ENCODE measurements at regions not wholly inside any gene's neighbourhood (a gene's known extent, or its start where the extent isn't known, plus 50 kb on each side); places are given as distances from the start of the nearest gene placed in this dataset.
A peak's percentile ranks its signal among the peaks of the same experiment; 100 is the strongest.

DNA sequence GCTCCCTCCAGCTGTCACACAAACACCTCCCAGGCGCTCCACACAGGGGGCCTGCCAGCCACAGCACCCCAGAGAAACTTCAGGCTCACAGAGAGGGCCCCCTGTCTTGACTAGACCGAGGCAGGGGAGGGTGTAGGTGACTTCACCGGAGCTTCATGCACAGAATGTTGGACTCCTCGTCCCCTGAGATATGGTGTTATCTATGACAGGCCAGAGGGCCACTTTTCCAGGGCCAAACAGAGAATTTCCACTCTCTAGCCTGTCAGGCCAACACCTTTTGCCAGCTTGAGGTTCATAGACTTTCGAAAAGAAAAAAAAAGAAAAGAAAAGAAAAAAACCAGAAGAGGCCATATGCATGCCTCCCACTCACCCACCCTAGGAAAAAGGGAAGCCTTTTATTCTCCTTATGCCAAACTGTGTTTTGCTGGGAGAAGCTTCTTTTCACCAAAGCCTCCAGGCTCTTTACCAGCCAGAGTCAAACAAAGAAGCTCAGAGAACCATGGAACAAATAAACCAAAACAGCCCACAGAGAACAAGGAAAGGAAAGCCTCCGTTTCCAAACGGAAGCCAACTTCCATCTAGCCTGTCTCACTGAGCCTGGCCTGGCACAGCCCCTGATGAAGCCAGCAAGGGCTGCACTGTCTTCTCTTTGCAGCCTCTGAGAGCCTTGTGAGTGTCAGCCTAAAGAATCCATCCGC is 313.2 kb upstream of the JARID2 start:
- CTCF ChIA-PET (ENCODE audit: partially characterized antibody), result no interaction called here
- POLR2A ChIA-PET (ENCODE audit: partially characterized antibody), result no interaction called here
- no peak overlapping the region for H3K27ac ChIP-seq (ENCODE audit: low read depth, low read length)
- H3K27ac Mint-ChIP-seq, result no peak overlapping the region
- intact Hi-C loops (cut with micrococcal nuclease), result no loop called here
- H3K4me3 ChIP-seq (ENCODE audit: low read length in 2 of 2), result no peak overlapping the region
- DNase-seq, result no peak
- H3K4me1 ChIP-seq (ENCODE audit: insufficient read depth, low read length), result no peaks in the 10 kb centered on the region
- no peaks in the 10 kb centered on the region for H3K36me3 ChIP-seq (ENCODE audit: insufficient read depth, low read length)
- H3K4me3 Mint-ChIP-seq, result no peak overlapping the region
- H3K27me3 ChIP-seq (ENCODE audit: insufficient read depth, low read length), result no peaks in the 10 kb centered on the region
- peaks cover 0 to 6% (median 2%) of the 10 kb centered on the region in 4 donors for H3K4me1 Mint-ChIP-seq
- no peaks in the 10 kb centered on the region for H3K9me3 ChIP-seq (ENCODE audit: control insufficient read depth in 1 of 2, low read length in 2 of 2)
- no peaks in the 10 kb centered on the region for H3K36me3 Mint-ChIP-seq
- H3K9me3 Mint-ChIP-seq, result no peaks in the 10 kb centered on the region
- H3K27me3 Mint-ChIP-seq, result no peaks in the 10 kb centered on the region

DNA sequence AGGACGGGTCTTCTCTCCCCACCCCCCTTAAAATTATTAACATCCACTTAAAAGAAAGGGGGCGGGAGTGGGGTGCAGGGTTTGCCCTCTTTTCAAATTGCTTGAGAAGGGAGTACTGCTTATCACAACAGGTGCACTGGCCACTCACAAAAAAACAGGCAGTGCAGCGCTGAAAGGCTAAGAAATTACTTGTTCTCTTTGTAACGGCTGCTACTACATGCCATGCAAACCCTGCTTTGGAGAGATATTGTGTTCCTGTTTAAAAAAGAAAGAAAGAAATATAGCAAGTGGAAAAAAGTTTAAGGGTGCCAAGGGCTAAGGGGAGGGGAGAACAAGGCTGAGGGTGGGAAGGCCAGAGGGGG is 312.7 kb upstream of the JARID2 start:
- H3K4me3 ChIP-seq (ENCODE audit: low read length in 2 of 2), result no peak overlapping the region
- no peaks in the 10 kb centered on the region for H3K9me3 ChIP-seq (ENCODE audit: control insufficient read depth in 1 of 2, low read length in 2 of 2)
- POLR2A ChIA-PET (ENCODE audit: partially characterized antibody), result no interaction called here
- CTCF ChIA-PET (ENCODE audit: partially characterized antibody), result no interaction called here
- no peaks in the 10 kb centered on the region for H3K9me3 Mint-ChIP-seq
- H3K36me3 Mint-ChIP-seq, result no peaks in the 10 kb centered on the region
- H3K4me1 Mint-ChIP-seq, result peaks cover 0 to 6% (median 2%) of the 10 kb centered on the region in 4 donors
- no peak overlapping the region for H3K27ac ChIP-seq (ENCODE audit: low read depth, low read length)
- H3K4me1 ChIP-seq (ENCODE audit: insufficient read depth, low read length), result no peaks in the 10 kb centered on the region
- H3K36me3 ChIP-seq (ENCODE audit: insufficient read depth, low read length), result no peaks in the 10 kb centered on the region
- DNase-seq, result no peak
- intact Hi-C loops (cut with micrococcal nuclease), result no loop called here
- H3K27ac Mint-ChIP-seq, result peak overlapping the region in 1 of 7 donors; percentile 9
- H3K27me3 Mint-ChIP-seq, result no peaks in the 10 kb centered on the region
- no peaks in the 10 kb centered on the region for H3K27me3 ChIP-seq (ENCODE audit: insufficient read depth, low read length)
- no peak overlapping the region for H3K4me3 Mint-ChIP-seq

DNA sequence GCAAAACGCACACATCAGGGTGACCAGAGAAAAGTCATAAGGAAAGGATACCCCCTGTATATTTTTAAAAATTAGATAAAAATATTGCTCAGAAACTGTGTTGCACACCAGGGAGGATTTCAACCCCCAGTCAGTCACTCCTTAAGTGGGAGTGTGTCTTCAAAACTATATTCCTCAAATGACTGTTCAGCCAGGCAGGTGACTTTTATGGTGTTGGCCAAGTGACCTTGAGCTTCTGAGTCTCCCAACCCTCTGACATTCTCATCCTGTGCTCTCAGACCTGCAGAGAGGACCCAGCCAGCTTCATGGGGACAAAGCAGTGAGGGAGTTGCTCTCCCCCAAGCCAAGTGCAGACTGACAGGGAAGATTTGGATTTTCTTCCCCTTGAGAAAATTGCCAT is 311.9 kb upstream of the JARID2 start:
- H3K36me3 ChIP-seq (ENCODE audit: insufficient read depth, low read length), result no peaks in the 10 kb centered on the region
- Mint-ChIP-seq H3K36me3 (no peaks in the 10 kb centered on the region), H3K4me3 (no peak overlapping the region), H3K9me3 (no peaks in the 10 kb centered on the region), H3K4me1 (peaks cover 0 to 6% (median 2%) of the 10 kb centered on the region in 4 donors), H3K27me3 (no peaks in the 10 kb centered on the region), H3K27ac (no peak overlapping the region)
- H3K9me3 ChIP-seq (ENCODE audit: control insufficient read depth in 1 of 2, low read length in 2 of 2), result no peaks in the 10 kb centered on the region
- ChIA-PET POLR2A (ENCODE audit: partially characterized antibody) (no interaction called here), CTCF (ENCODE audit: partially characterized antibody) (no interaction called here)
- intact Hi-C loops (cut with micrococcal nuclease), result no loop called here
- no peaks in the 10 kb centered on the region for H3K27me3 ChIP-seq (ENCODE audit: insufficient read depth, low read length)
- no peaks in the 10 kb centered on the region for H3K4me1 ChIP-seq (ENCODE audit: insufficient read depth, low read length)
- H3K4me3 ChIP-seq (ENCODE audit: low read length in 2 of 2), result no peak overlapping the region
- H3K27ac ChIP-seq (ENCODE audit: low read depth, low read length), result no peak overlapping the region
- no peak for DNase-seq

DNA sequence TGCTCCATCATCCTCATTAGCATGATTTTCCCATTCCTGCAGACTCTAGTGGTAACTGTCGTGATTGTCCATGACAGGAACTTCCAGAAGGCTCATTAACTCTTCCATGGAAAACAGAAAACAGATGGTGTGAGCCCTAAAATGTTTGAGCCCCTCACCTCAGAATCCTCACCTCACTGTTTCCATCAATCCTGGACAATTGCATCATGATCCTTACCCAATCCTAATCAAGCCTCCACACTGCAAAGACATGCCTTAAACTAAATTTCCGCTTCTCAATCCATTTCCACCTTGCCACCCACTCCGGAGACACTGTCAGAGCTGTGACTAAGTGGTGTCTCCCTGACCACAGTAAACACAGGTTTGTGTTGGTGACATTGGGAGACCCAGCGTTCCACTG is 311.0 kb upstream of the JARID2 start:
- intact Hi-C loops (cut with micrococcal nuclease), result no loop called here
- no peaks in the 10 kb centered on the region for H3K9me3 Mint-ChIP-seq

DNA sequence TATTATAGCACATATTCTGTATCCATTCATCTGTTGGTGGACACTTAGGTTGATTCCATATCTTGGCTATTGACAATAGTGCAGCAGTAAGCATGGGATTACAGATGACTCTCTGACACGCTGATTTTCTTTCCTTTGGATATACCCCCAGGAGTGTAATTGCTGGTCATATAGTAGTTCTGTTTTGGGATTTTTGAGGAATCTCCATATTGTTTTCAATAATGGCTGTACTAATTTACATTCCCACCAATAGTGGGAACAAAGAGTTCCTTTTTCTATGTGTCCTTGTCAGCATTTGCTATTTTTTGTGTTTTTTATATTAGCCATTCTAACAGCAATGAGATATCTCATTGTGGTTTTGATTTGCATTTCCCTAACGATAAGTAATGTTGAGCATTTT is 309.0 kb upstream of the JARID2 start:
- H3K9me3 Mint-ChIP-seq, result no peaks in the 10 kb centered on the region
- H3K4me1 Mint-ChIP-seq, result peaks cover 0 to 1% (median 0%) of the 10 kb centered on the region in 4 donors
- Histone ChIP-seq H3K27me3 (ENCODE audit: insufficient read depth, low read length) (no peaks in the 10 kb centered on the region), H3K36me3 (ENCODE audit: insufficient read depth, low read length) (no peaks in the 10 kb centered on the region), H3K4me3 (ENCODE audit: low read length in 2 of 2) (no peak overlapping the region), H3K4me1 (ENCODE audit: insufficient read depth, low read length) (no peaks in the 10 kb centered on the region), H3K27ac (ENCODE audit: low read depth, low read length) (no peak overlapping the region), H3K9me3 (ENCODE audit: control insufficient read depth in 1 of 2, low read length in 2 of 2) (no peaks in the 10 kb centered on the region)
- POLR2A ChIA-PET (ENCODE audit: partially characterized antibody), result no interaction called here
- CTCF ChIA-PET (ENCODE audit: partially characterized antibody), result no interaction called here
- H3K36me3 Mint-ChIP-seq, result no peaks in the 10 kb centered on the region
- no peak for DNase-seq
- intact Hi-C loops (cut with micrococcal nuclease), result no loop called here
- no peak overlapping the region for H3K27ac Mint-ChIP-seq
- no peak overlapping the region for H3K4me3 Mint-ChIP-seq
- H3K27me3 Mint-ChIP-seq, result no peaks in the 10 kb centered on the region

More for the DNA sequence above, 311.0 kb upstream of the JARID2 start:
- no peak for DNase-seq
- no peak overlapping the region for H3K27ac Mint-ChIP-seq
- Histone ChIP-seq H3K4me3 (ENCODE audit: low read length in 2 of 2) (no peak overlapping the region), H3K36me3 (ENCODE audit: insufficient read depth, low read length) (no peaks in the 10 kb centered on the region), H3K27ac (ENCODE audit: low read depth, low read length) (no peak overlapping the region), H3K27me3 (ENCODE audit: insufficient read depth, low read length) (no peaks in the 10 kb centered on the region), H3K9me3 (ENCODE audit: control insufficient read depth in 1 of 2, low read length in 2 of 2) (no peaks in the 10 kb centered on the region), H3K4me1 (ENCODE audit: insufficient read depth, low read length) (no peaks in the 10 kb centered on the region)
- ChIA-PET POLR2A (ENCODE audit: partially characterized antibody) (no interaction called here), CTCF (ENCODE audit: partially characterized antibody) (no interaction called here)
- no peaks in the 10 kb centered on the region for H3K36me3 Mint-ChIP-seq
- peaks cover 0 to 6% (median 1%) of the 10 kb centered on the region in 4 donors for H3K4me1 Mint-ChIP-seq
- H3K4me3 Mint-ChIP-seq, result no peak overlapping the region
- no peaks in the 10 kb centered on the region for H3K27me3 Mint-ChIP-seq

DNA sequence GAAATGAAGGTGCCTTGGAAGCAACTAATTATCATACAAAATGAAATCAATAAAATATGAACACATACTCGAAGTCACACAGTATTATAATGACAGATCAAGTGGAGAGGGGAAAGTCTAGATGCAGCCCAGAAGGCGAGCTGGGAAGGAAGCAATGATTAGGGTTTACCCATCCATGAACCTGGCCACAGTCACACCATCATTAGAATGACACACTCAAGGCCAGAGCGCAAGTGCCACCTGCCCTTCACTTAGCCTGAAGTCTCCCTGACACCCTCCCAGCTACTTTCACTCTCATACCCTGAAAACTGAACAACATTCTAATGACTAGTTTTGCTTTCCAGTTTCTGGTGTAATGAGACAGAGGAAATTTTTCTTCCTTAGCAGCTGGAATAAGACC is 302.8 kb upstream of the JARID2 start:
- ChIA-PET CTCF (ENCODE audit: partially characterized antibody) (no interaction called here), POLR2A (ENCODE audit: partially characterized antibody) (no interaction called here)
- Mint-ChIP-seq H3K36me3 (no peaks in the 10 kb centered on the region), H3K27ac (no peak overlapping the region), H3K27me3 (peaks cover 1 to 3% of the 10 kb centered on the region in 2 donors), H3K4me1 (no peaks in the 10 kb centered on the region), H3K4me3 (no peak overlapping the region), H3K9me3 (no peaks in the 10 kb centered on the region)
- intact Hi-C loops (cut with micrococcal nuclease), result no loop called here
- Histone ChIP-seq H3K4me3 (ENCODE audit: low read length in 2 of 2) (no peak overlapping the region), H3K36me3 (ENCODE audit: insufficient read depth, low read length) (no peaks in the 10 kb centered on the region), H3K9me3 (ENCODE audit: control insufficient read depth in 1 of 2, low read length in 2 of 2) (no peaks in the 10 kb centered on the region), H3K27ac (ENCODE audit: low read depth, low read length) (no peak overlapping the region), H3K4me1 (ENCODE audit: insufficient read depth, low read length) (no peaks in the 10 kb centered on the region), H3K27me3 (ENCODE audit: insufficient read depth, low read length) (no peaks in the 10 kb centered on the region)
- DNase-seq, result no peak

DNA sequence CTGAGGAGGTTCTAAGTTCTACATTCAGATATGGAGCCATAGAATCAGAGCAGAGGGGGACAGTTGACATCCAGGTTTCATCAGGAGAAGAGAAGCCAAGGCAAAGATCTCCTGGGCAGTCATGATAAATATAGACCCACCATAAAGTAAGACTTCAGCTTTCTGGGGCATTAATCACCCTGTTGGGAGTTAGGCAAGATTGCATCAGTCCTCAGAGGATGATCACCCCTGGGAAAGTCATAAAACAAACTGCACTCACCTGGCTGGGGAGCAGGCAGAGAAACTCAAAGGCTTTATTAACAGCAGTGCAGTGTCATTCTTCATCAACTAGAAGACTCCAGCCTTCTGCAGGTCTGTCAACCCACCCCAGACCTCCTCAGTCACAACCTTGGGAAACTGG is 301.3 kb upstream of the JARID2 start:
- Histone ChIP-seq H3K27me3 (ENCODE audit: insufficient read depth, low read length) (no peaks in the 10 kb centered on the region), H3K27ac (ENCODE audit: low read depth, low read length) (no peak overlapping the region), H3K36me3 (ENCODE audit: insufficient read depth, low read length) (no peaks in the 10 kb centered on the region), H3K4me3 (ENCODE audit: low read length in 2 of 2) (no peak overlapping the region), H3K4me1 (ENCODE audit: insufficient read depth, low read length) (no peaks in the 10 kb centered on the region), H3K9me3 (ENCODE audit: control insufficient read depth in 1 of 2, low read length in 2 of 2) (no peaks in the 10 kb centered on the region)
- intact Hi-C loops (cut with micrococcal nuclease), result no loop called here
- Mint-ChIP-seq H3K4me3 (no peak overlapping the region), H3K9me3 (no peaks in the 10 kb centered on the region), H3K27me3 (peaks cover 1 to 3% of the 10 kb centered on the region in 2 donors), H3K4me1 (no peaks in the 10 kb centered on the region), H3K27ac (no peak overlapping the region), H3K36me3 (no peaks in the 10 kb centered on the region)
- ChIA-PET POLR2A (ENCODE audit: partially characterized antibody) (no interaction called here), CTCF (ENCODE audit: partially characterized antibody) (no interaction called here)
- no peak for DNase-seq
